A673 (cell line): ENCODE measurements at regions not wholly inside any gene's neighbourhood (a gene's known extent, or its start where the extent isn't known, plus 50 kb on each side); places are given as distances from the start of the nearest gene placed in this dataset.

ENCODE experiments used
- EZH2 ChIP-seq: fragments of 200-600 bp; sonication (generic); IDR thresholded peaks from 2 replicates; pipeline ENCODE4 v1.6.1; 2017; ENCODE audit warnings: borderline replicate concordance, low read depth, mild to moderate bottlenecking, mixed read lengths, antibody characterized with exemption, low read length; ENCODE audit not compliant: poor library complexity, severe bottlenecking
- TF ChIP-seq, protein P1 (sequence below): fragments of 300-800, 200-600 bp; sonication (generic); conservative IDR thresholded peaks from 2 replicates; pipeline ENCODE4 v1.5.1; 2017; ENCODE audit warnings: low read depth, mild to moderate bottlenecking, antibody characterized with exemption, low read length, moderate library complexity, mixed read lengths

- no peak for TF ChIP-seq EZH2
- TF ChIP-seq, protein P1, sequence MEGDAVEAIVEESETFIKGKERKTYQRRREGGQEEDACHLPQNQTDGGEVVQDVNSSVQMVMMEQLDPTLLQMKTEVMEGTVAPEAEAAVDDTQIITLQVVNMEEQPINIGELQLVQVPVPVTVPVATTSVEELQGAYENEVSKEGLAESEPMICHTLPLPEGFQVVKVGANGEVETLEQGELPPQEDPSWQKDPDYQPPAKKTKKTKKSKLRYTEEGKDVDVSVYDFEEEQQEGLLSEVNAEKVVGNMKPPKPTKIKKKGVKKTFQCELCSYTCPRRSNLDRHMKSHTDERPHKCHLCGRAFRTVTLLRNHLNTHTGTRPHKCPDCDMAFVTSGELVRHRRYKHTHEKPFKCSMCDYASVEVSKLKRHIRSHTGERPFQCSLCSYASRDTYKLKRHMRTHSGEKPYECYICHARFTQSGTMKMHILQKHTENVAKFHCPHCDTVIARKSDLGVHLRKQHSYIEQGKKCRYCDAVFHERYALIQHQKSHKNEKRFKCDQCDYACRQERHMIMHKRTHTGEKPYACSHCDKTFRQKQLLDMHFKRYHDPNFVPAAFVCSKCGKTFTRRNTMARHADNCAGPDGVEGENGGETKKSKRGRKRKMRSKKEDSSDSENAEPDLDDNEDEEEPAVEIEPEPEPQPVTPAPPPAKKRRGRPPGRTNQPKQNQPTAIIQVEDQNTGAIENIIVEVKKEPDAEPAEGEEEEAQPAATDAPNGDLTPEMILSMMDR: no peak
Measured at GRCh38 chr17:34436607-34437006, 73.6 kb upstream of the CCL1 start.
